ENCODE measurements at regions not wholly inside any gene's neighbourhood (a gene's known extent, or its start where the extent isn't known, plus 50 kb on each side); places are given as distances from the start of the nearest gene placed in this dataset.

DNA sequence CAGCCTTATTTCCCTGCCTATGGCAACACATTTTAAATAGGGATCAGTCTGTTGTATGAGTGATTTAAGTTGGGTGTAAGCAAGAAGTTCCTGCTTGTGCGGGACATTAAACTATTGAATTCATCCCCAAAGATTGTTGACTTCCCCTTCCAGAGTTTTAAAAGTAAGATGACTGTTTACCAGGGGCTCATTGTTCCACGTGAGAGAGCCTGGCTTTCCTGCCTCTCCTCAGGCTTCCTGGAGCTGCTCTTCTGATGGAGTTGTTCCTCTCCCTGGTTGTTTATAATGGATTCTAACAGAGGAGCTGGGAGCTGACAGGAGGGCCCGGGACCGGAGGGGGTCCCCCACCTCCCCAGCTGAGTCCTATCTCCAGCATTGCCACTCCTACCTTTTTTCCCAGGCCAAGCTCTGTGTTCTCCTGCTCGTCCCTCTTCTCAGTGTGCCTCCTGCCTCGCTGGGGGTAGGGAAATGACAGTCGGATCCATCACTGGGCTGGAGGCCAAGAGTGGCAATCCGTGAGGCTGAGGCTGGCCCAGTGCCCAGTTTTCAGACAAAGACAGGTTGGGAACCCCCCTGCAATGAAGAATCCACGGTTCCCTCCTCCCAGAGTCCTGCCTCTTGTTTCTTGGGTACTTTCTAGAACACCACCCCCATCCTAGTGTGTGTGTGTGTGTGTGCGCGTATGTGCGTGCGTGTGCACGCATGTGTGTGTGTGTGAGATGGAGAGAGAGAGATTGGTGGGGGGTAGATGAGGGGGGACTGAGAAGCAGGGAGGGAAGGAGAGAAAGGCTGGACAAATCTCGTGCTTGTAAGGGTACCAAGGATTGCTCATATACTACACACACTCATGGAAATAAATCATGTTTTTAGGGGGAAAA lies 123.7 kb upstream of the NFIB start:
- DNase-seq: no peak
- Mint-ChIP-seq H3K36me3 (no peaks in the 10 kb centered on the region), H3K4me1 (no peaks in the 10 kb centered on the region), H3K27me3 (peaks cover 4% of the 10 kb centered on the region), H3K9me3 (no peaks in the 10 kb centered on the region), H3K4me3 (no peak overlapping the region), H3K27ac (no peak overlapping the region)
- CTCF ChIA-PET: no interaction called here

DNA sequence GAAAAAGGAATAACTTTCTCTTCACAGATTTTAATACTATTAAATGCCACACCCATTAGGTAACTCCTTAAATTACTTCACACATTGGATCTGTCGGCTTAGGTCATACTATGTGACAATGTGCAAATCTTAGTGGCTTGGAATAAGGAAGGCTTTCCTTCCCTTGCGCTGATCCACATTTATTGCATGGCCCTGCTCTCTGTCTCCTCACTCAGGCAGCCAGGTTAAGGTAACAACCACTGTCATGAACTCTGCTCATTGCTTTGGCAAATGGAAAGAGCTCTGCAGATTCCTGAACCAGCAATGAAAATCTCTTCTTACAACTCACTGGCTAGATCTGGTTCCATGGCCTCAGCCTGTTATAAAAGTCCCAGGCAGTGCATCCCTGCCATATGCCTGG lies 121.9 kb upstream of the NFIB start:
- Mint-ChIP-seq H3K4me3 (no peak overlapping the region), H3K9me3 (no peaks in the 10 kb centered on the region), H3K27ac (no peak overlapping the region), H3K4me1 (no peaks in the 10 kb centered on the region), H3K36me3 (no peaks in the 10 kb centered on the region), H3K27me3 (peaks cover 7% of the 10 kb centered on the region)
- no peak for DNase-seq
- CTCF ChIA-PET: no interaction called here

DNA sequence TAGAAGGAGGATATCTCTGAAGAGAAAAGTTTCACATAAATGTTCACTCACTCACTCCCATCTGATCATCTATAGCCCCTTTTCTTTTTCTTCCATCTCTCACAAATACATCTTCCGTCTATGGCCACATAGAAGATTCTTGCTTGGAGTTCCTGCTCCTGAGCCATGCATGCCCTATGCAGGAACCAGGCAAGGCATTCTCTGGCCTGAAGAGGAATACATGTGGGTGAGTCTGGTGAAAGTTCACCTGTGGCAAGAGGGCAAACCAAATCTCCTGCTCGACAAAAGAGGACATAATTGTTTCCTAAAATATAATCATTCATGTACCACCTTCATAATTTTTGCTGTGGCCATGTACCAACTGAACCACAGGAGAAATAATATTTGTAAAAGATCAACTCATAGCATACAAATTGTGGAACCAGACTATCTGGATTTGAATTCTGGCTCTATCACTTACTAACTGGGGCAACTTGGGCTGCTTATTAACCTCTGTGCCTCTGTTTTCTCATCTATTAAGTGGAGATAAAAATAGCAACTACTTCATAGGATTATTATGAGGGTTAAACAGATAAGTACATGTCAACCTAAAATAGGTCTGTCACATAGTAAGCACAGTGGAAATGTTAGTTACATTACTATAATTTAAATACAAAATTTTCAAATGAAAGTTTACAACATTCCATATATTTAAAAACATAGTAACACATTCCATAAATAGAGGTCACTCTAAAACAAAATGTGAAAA lies 121.2 kb upstream of the NFIB start:
- H3K27me3 Mint-ChIP-seq: peaks cover 7% of the 10 kb centered on the region
- H3K4me1 Mint-ChIP-seq: no peaks in the 10 kb centered on the region
- H3K4me3 Mint-ChIP-seq: no peak overlapping the region
- CTCF ChIA-PET: interaction anchor here (1.0 kb wide), 1 partner anchor 700 kb away, joined by 3 read pairs; no protein-coding TSS in a partner anchor
- H3K27ac Mint-ChIP-seq: no peak overlapping the region
- no peaks in the 10 kb centered on the region for H3K9me3 Mint-ChIP-seq
- DNase-seq: no peak
- no peaks in the 10 kb centered on the region for H3K36me3 Mint-ChIP-seq

DNA sequence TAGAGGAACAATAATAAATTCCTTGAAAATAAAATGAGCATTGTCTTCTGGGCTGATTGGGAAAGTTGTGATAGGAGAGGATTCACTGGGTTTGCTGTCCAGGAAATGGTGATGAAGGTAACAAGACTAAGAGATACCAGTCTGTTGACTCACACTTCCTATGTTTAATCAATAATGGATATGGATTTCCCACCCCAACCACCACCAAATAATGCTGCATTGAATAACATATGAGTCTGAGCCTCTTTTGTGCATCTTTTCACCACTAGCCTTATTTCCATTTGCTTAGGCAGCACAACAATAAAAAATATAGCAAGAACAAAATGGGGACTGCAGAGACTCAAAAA lies 120.2 kb upstream of the NFIB start:
- Mint-ChIP-seq H3K27me3 (peaks cover 7% of the 10 kb centered on the region), H3K4me1 (no peaks in the 10 kb centered on the region), H3K36me3 (no peaks in the 10 kb centered on the region), H3K27ac (no peak overlapping the region), H3K4me3 (no peak overlapping the region), H3K9me3 (no peaks in the 10 kb centered on the region)
- CTCF ChIA-PET: interaction anchor here (0.7 to 1.0 kb wide), 2 partner anchors 77 to 701 kb away, joined by 3 to 4 read pairs; no protein-coding TSS in a partner anchor
- DNase-seq: no peak

DNA sequence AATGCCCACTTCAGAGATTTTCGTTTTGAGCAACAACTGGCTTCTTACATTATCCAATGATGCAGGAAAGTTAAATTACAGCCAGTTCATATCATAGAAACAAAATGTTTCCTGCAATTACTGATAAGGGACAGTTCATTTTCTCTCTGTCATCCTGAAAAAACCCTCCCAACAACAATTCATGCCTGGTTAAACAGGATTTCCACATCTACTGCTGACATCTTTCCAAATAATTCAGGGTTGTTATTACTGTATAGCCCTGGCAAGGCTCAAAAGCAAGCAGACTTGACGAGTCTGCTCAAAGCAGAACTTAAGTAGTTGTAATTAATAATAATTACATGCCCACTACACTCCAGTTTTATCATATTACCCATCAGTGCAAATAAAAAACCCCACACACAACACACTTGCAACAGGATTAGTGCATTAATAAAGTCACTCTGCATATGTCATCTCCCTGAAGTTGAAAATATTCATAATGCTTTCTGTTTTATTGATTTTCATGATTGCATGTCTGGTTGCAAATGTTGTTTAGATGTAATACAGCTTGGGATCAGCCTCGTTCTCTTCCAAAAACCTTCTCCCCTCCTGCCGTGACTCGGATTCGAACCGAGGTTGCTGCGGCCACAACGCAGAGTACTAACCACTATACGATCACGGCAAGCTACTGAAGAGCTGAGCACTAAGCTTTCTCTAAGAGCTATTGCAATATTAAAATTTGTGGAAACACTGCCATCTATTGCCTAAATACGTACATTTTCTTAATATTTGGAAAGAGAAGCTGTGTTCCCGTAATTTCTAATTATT lies 119.6 kb upstream of the NFIB start:
- Mint-ChIP-seq H3K4me3 (no peak overlapping the region), H3K36me3 (no peaks in the 10 kb centered on the region), H3K4me1 (no peaks in the 10 kb centered on the region), H3K27ac (no peak overlapping the region), H3K9me3 (no peaks in the 10 kb centered on the region), H3K27me3 (peaks cover 7% of the 10 kb centered on the region)
- DNase-seq: no peak
- CTCF ChIA-PET: interaction anchor here (0.7 kb wide), 1 partner anchor 77 kb away, joined by 4 read pairs; no protein-coding TSS in a partner anchor

DNA sequence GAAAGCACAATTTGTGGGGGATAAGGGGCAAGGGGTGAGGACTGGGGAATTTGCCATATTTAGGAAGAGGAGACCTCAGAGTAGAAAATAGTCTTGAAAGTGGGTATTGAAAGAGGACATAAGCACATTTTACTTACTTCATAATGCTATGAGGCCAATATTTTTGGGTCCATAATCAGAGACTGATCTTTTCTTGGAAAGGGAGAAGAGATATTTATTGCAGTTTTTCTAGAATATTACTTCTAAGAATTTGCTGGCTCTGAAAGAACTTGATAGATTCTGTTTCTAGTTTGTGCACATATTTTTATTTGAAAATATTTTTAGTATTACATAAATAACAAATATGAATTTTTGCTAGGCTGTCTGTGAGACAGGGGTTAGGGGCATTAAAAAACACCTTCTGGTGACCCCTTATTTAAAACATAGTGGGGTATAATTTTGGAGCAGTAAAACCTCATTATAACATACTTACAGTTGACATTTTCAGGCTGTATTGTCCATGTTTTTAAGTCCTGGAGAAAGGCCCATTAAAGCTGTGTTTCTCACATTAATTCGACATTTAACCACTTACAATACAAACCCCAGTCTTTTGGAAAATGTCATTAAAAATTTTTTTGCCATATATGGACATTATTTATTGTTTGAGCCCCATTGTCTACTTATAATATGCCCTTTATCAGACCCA lies 118.9 kb upstream of the NFIB start:
- H3K36me3 Mint-ChIP-seq: no peaks in the 10 kb centered on the region
- no peaks in the 10 kb centered on the region for H3K9me3 Mint-ChIP-seq
- peaks cover 7% of the 10 kb centered on the region for H3K27me3 Mint-ChIP-seq
- H3K4me1 Mint-ChIP-seq: no peaks in the 10 kb centered on the region
- no peak overlapping the region for H3K27ac Mint-ChIP-seq
- CTCF ChIA-PET: no interaction called here
- H3K4me3 Mint-ChIP-seq: no peak overlapping the region
- no peak for DNase-seq

DNA sequence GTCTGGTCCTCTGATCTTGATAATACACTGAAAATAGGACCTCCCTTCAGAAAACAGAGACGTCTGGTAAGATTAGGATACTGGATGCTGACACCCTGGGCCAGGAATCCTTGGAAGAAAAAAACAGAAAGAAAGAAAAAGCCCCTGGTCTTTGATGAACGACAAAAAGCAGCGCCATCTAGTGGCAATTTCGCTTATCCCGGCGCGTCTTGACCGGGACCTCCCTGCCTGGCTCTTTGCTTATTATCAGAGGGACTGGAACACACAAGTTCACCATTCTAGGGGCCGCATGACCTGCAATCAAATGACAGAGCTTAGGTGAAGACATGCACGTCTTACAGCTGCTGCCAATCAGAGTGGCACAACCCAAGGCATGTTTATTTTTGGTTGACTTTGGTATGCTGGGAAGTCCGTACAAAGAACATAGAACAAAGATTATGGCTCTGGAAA lies 114.9 kb upstream of the NFIB start:
- Mint-ChIP-seq H3K4me3 (no peak overlapping the region), H3K4me1 (no peaks in the 10 kb centered on the region), H3K9me3 (no peaks in the 10 kb centered on the region), H3K27ac (no peak overlapping the region), H3K36me3 (no peaks in the 10 kb centered on the region), H3K27me3 (peaks cover 6% of the 10 kb centered on the region)
- CTCF ChIA-PET: interaction anchor here (0.6 to 1.4 kb wide), 3 partner anchors 10 to 313 kb away, joined by 3 to 6 read pairs (median 3); no protein-coding TSS in a partner anchor
- peak; percentile 54 for DNase-seq

DNA sequence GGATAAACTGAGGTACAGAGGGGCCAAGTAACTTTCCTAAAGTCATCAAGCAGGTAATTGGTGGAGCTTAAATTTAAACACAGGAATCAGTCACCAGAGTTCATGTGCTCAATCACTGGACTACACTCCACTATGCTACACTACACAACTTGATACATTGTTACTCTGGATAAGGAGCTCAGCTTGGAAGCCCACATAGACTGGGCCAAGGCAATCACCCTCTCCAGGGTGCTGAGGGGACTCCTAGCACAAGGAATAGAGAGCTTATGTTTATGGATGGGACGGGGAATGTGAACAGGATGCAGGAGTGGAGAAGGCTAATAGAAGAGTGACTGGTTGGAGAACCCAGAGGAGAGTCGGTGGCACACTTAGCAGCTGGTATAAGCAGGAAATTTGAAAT lies 113.5 kb upstream of the NFIB start:
- H3K4me3 Mint-ChIP-seq: no peak overlapping the region
- H3K36me3 Mint-ChIP-seq: no peaks in the 10 kb centered on the region
- H3K4me1 Mint-ChIP-seq: no peaks in the 10 kb centered on the region
- H3K27ac Mint-ChIP-seq: no peak overlapping the region
- no peaks in the 10 kb centered on the region for H3K9me3 Mint-ChIP-seq
- CTCF ChIA-PET: interaction anchor here (0.5 to 2.1 kb wide), 3 partner anchors 9 to 1188 kb away, joined by 4 to 11 read pairs (median 4); no protein-coding TSS in a partner anchor
- no peak for DNase-seq
- peaks cover 2% of the 10 kb centered on the region for H3K27me3 Mint-ChIP-seq

DNA sequence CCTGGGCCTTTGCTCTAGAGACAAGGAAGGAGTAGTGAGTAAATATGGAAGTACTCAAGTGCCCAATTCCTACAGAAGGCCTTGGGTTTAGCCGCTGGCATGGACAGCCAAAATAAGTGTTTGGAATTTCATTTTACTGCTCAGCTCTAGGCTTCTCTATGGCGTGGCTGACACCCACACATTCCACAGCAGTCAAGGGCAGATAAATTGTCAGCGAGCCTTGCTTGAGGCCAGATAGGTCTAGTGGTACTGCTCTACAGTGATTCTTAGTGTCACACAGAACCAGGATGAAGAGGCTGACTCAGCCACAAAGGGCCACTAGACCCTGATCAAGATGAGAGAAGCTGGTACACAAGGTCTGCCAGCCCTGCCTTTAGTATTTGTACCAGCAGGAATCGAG lies 111.0 kb upstream of the NFIB start:
- no peak overlapping the region for H3K27ac Mint-ChIP-seq
- CTCF ChIA-PET: no interaction called here
- H3K4me3 Mint-ChIP-seq: no peak overlapping the region
- H3K4me1 Mint-ChIP-seq: no peaks in the 10 kb centered on the region
- no peaks in the 10 kb centered on the region for H3K27me3 Mint-ChIP-seq
- no peaks in the 10 kb centered on the region for H3K9me3 Mint-ChIP-seq
- no peaks in the 10 kb centered on the region for H3K36me3 Mint-ChIP-seq
- DNase-seq: no peak

DNA sequence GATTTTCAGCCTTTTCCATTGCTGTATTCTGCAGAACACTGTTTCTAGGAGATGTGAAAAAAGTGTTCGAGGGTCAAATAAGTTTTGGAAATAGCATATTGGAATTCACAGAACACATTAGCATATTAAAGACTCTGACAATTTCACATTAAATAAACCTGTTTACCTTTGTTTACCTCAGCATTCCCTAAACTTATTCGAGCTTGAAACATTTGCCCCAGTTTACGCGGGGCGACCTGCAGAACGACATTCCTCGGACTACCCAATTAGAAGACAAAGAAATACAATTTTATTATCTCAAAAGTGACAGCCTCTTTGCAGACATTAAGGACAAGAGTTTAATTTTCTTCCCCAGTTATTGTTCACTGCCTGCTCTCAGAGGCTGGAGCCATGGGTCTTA lies 110.3 kb upstream of the NFIB start:
- Mint-ChIP-seq H3K36me3 (no peaks in the 10 kb centered on the region), H3K27ac (no peak overlapping the region), H3K4me3 (no peak overlapping the region), H3K9me3 (no peaks in the 10 kb centered on the region), H3K4me1 (no peaks in the 10 kb centered on the region), H3K27me3 (no peaks in the 10 kb centered on the region)
- DNase-seq: no peak
- CTCF ChIA-PET: no interaction called here

DNA sequence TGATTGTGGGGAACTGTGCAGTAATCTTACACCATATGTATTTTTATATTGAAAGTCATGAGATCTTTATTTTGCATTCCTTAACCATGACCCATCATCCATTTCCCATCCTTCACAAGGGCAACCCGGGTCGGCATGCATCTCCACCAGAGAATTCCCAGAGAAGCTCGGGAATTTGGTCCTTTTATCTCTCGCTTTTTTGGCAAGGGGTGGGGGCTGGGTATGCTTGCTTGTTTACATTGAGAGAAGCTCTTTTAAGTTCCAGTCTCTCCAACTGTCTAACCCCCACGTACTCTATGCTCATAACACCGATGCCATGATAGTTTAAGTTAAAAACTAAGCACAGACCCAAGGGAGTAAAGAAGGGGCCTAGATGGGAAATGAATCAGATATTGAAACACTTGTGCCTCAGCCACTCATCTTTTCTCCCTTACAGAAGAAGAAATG lies 109.9 kb upstream of the NFIB start:
- no peaks in the 10 kb centered on the region for H3K4me1 Mint-ChIP-seq
- no peak overlapping the region for H3K27ac Mint-ChIP-seq
- H3K4me3 Mint-ChIP-seq: no peak overlapping the region
- H3K27me3 Mint-ChIP-seq: no peaks in the 10 kb centered on the region
- DNase-seq: no peak
- no peaks in the 10 kb centered on the region for H3K36me3 Mint-ChIP-seq
- H3K9me3 Mint-ChIP-seq: no peaks in the 10 kb centered on the region
- CTCF ChIA-PET: no interaction called here

DNA sequence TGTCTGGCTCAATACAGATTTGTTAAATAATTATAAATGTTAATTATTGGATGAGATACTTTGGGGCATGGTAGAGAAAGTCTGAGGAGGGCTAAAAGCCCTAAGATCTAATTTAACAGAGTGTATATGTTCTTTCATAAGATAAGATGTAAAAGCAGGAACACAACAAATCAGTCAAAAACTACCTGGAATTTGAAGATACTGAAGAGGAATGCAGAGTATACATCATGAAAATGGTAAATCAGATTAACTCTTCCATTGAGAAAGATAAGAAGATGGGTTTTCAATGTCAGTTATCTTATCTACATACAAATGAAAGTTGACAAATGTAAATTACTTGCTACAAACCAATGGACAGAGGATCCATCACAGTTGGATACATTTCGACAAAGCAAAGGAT lies 107.3 kb upstream of the NFIB start:
- CTCF ChIA-PET: no interaction called here
- H3K27ac Mint-ChIP-seq: no peak overlapping the region
- DNase-seq: no peak
- no peaks in the 10 kb centered on the region for H3K27me3 Mint-ChIP-seq
- no peaks in the 10 kb centered on the region for H3K4me1 Mint-ChIP-seq
- no peaks in the 10 kb centered on the region for H3K9me3 Mint-ChIP-seq
- H3K36me3 Mint-ChIP-seq: no peaks in the 10 kb centered on the region
- no peak overlapping the region for H3K4me3 Mint-ChIP-seq

DNA sequence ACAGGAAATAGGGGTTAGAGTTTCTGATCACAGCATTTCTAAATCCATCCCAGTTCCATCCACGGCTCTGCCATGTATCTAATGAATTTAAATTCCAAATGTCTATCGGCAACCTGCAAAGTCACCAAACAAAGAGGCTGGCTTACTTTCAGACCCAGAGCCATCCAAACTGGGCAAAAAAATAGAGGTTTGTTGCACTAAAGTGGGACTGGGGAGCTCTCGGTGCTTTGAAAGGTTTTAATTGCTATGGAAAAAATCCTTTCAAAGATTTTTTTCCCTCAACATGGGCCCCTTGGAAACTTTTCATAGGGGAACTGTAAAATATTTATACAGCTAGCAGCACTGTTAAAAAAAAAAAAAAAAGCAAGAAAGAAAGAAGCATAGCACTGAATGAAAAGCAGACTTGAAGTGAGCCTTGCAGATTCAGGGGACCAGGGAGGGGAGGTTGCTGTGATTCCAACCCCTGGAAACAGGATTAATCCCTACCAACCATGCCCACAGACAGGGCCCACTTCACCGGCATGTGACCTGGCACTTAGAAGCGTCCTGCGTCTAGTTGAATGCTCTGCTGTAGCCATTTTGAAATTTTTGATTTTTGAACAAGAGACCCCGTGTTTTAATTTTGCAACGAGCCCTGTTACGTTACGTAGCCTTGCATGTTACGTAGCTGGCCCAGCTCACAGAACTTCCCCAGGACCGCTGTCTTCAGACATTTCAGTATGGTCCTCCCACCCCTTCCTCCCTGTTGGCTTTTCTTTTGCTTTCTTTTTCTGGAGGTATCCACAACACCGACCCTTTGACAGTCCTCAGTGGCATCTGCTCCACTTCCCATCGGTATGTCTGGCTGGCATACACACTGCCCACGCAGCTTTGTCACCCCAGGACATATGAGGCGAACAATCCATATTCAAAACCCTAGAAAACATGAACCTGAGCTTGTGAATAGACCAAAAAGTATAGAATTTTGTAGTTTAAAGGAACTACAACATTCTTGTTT lies 105.3 kb upstream of the NFIB start:
- H3K36me3 Mint-ChIP-seq: no peaks in the 10 kb centered on the region
- H3K4me1 Mint-ChIP-seq: no peaks in the 10 kb centered on the region
- CTCF ChIA-PET: interaction anchor here (0.6 to 1.6 kb wide), 2 partner anchors 8 to 36 kb away, joined by 4 to 5 read pairs; no protein-coding TSS in a partner anchor
- H3K9me3 Mint-ChIP-seq: no peaks in the 10 kb centered on the region
- DNase-seq: no peak
- no peak overlapping the region for H3K4me3 Mint-ChIP-seq
- H3K27me3 Mint-ChIP-seq: no peaks in the 10 kb centered on the region
- H3K27ac Mint-ChIP-seq: no peak overlapping the region
